ENCODE measurements at regions not wholly inside any gene's neighbourhood (a gene's known extent, or its start where the extent isn't known, plus 50 kb on each side); places are given as distances from the start of the nearest gene placed in this dataset.

DNA sequence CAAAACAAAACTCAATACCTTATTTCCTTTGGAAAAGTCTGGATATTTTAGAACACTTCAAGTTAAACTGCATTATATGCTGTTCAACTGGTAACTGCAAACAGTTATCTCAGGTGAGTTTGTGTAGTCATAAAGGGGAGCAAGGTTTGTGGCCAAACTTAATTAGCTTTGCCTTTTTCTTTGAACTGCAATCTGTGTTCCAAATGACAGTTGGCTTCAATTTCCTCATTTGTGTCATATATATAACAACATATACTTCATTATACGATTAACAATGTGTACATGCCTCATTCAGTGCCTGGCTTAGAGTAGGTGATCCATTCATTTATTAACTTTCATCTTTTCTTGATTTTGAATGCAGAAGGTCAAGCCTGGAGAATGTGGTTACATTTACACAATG is 55.8 kb downstream of the KCNE4 start:
- TF ChIP-seq PHF20 (CRISPR knock-in tag; IDR thresholded peaks at IDR 0.05) (no peak), TCF7L2 (IDR thresholded peaks at IDR 0.05; ENCODE audit: low read depth, low read length) (no peak), RFX5 (IDR thresholded peaks at IDR 0.05; ENCODE audit: low read depth, low read length) (no peak), ZSCAN29 (CRISPR knock-in tag; conservative IDR thresholded peaks at IDR 0.05) (no peak), EZH2 (conservative IDR thresholded peaks at IDR 0.05; ENCODE audit: low read depth, low read length) (no peak), FOXK2 (IDR thresholded peaks at IDR 0.05) (no peak), POLR2A (IDR thresholded peaks at IDR 0.05; ENCODE audit: insufficient read depth in 1 of 2, low read depth in 2 of 2, low read length in 2 of 2) (no peak), EP300 (IDR thresholded peaks at IDR 0.05; ENCODE audit: low read depth in 2 of 2, low read length in 2 of 2) (no peak), EP300 (CRISPR knock-in tag; IDR thresholded peaks at IDR 0.05; ENCODE audit: borderline replicate concordance) (no peak), KDM1A (CRISPR knock-in tag; IDR thresholded peaks at IDR 0.05) (no peak)
- TF ChIP-seq, protein P1, sequence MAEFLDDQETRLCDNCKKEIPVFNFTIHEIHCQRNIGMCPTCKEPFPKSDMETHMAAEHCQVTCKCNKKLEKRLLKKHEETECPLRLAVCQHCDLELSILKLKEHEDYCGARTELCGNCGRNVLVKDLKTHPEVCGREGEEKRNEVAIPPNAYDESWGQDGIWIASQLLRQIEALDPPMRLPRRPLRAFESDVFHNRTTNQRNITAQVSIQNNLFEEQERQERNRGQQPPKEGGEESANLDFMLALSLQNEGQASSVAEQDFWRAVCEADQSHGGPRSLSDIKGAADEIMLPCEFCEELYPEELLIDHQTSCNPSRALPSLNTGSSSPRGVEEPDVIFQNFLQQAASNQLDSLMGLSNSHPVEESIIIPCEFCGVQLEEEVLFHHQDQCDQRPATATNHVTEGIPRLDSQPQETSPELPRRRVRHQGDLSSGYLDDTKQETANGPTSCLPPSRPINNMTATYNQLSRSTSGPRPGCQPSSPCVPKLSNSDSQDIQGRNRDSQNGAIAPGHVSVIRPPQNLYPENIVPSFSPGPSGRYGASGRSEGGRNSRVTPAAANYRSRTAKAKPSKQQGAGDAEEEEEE (CRISPR knock-in tag; IDR thresholded peaks at IDR 0.05; ENCODE audit: borderline replicate concordance): no peak

Measured in HepG2 (cell line).